HepG2 (cell line): ENCODE measurements at regions not wholly inside any gene's neighbourhood (a gene's known extent, or its start where the extent isn't known, plus 50 kb on each side); places are given as distances from the start of the nearest gene placed in this dataset.

Experiments
- JUND ChIP-seq: sonication (generic); formaldehyde crosslinking; IDR thresholded peaks from 2 replicates; pipeline ENCODE4 v1.8.0; 2022; ENCODE audit warnings: mild to moderate bottlenecking, missing genetic modification reagents
- MYC ChIP-seq: sonication (generic); formaldehyde crosslinking; IDR thresholded peaks from 2 replicates; pipeline ENCODE4 v1.9.0; 2021; ENCODE audit warnings: missing genetic modification reagents, borderline replicate concordance
- ZKSCAN5 ChIP-seq: sonication (generic); formaldehyde crosslinking; IDR thresholded peaks from 2 replicates; pipeline ENCODE4 v1.5.1; 2020; ENCODE audit warnings: mild to moderate bottlenecking, missing genetic modification reagents
- ZNF138 ChIP-seq: sonication (generic); formaldehyde crosslinking; IDR thresholded peaks from 2 replicates; pipeline ENCODE4 v1.5.0; 2020; ENCODE audit warnings: mild to moderate bottlenecking, low read depth, missing genetic modification reagents
- ZNF775 ChIP-seq: sonication (generic); formaldehyde crosslinking; IDR thresholded peaks from 2 replicates; pipeline ENCODE4 v1.4.0; 2020; ENCODE audit warnings: missing genetic modification reagents, mild to moderate bottlenecking, moderate library complexity, borderline replicate concordance
- TF ChIP-seq, protein P1 (sequence below): sonication (generic); formaldehyde crosslinking; IDR thresholded peaks from 2 replicates; pipeline ENCODE4 v1.9.0; 2021; ENCODE audit warnings: missing genetic modification reagents, mild to moderate bottlenecking, borderline replicate concordance
- TF ChIP-seq, protein P2 (sequence below): IDR thresholded peaks from 2 replicates; pipeline ENCODE4 v1.6.1; 2016
- TF ChIP-seq, protein P3 (sequence below): sonication (generic); formaldehyde crosslinking; IDR thresholded peaks from 2 replicates; pipeline ENCODE4 v1.5.0; 2020; ENCODE audit warnings: mild to moderate bottlenecking, missing genetic modification reagents, moderate library complexity

DNA sequence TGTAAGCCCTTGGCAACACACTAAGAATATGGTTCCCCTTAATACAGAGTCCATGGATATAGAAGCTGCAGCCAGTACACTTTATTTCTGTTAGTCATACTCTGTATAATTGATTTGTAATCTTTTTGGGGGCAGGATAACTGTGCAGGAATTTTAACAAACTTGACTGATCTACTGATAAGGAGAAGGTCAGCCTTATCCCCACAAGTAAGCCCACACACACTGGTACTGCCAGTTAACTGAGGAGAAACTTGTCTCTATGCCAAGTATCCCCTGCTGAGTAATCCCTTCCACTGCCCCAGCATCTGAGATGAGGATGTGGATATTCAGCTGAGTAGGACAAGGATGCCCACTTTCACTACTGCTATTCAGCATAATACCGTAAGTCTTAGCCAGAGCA lies 154.9 kb upstream of the CXXC4 start:
- TF ChIP-seq ZNF775 (CRISPR knock-in tag) (no peak), ZKSCAN5 (CRISPR knock-in tag) (no peak), ZNF138 (CRISPR knock-in tag) (no peak), JUND (CRISPR knock-in tag) (no peak), MYC (CRISPR knock-in tag) (no peak)
- TF ChIP-seq, protein P1, sequence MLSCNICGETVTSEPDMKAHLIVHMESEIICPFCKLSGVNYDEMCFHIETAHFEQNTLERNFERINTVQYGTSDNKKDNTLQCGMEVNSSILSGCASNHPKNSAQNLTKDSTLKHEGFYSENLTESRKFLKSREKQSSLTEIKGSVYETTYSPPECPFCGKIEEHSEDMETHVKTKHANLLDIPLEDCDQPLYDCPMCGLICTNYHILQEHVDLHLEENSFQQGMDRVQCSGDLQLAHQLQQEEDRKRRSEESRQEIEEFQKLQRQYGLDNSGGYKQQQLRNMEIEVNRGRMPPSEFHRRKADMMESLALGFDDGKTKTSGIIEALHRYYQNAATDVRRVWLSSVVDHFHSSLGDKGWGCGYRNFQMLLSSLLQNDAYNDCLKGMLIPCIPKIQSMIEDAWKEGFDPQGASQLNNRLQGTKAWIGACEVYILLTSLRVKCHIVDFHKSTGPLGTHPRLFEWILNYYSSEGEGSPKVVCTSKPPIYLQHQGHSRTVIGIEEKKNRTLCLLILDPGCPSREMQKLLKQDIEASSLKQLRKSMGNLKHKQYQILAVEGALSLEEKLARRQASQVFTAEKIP (CRISPR knock-in tag) = no peak
- TF ChIP-seq, protein P2, sequence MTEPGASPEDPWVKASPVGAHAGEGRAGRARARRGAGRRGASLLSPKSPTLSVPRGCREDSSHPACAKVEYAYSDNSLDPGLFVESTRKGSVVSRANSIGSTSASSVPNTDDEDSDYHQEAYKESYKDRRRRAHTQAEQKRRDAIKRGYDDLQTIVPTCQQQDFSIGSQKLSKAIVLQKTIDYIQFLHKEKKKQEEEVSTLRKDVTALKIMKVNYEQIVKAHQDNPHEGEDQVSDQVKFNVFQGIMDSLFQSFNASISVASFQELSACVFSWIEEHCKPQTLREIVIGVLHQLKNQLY = no peak
- TF ChIP-seq, protein P3, sequence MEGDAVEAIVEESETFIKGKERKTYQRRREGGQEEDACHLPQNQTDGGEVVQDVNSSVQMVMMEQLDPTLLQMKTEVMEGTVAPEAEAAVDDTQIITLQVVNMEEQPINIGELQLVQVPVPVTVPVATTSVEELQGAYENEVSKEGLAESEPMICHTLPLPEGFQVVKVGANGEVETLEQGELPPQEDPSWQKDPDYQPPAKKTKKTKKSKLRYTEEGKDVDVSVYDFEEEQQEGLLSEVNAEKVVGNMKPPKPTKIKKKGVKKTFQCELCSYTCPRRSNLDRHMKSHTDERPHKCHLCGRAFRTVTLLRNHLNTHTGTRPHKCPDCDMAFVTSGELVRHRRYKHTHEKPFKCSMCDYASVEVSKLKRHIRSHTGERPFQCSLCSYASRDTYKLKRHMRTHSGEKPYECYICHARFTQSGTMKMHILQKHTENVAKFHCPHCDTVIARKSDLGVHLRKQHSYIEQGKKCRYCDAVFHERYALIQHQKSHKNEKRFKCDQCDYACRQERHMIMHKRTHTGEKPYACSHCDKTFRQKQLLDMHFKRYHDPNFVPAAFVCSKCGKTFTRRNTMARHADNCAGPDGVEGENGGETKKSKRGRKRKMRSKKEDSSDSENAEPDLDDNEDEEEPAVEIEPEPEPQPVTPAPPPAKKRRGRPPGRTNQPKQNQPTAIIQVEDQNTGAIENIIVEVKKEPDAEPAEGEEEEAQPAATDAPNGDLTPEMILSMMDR (CRISPR knock-in tag) = no peak
